HepG2 (cell line): ENCODE measurements at regions not wholly inside any gene's neighbourhood (a gene's known extent, or its start where the extent isn't known, plus 50 kb on each side); places are given as distances from the start of the nearest gene placed in this dataset.

Source experiments
- KDM1A ChIP-seq: IDR thresholded peaks from 2 replicates; pipeline ENCODE4 v1.6.1; 2016; ENCODE audit warnings: missing compliant biosample characterization
- POLR2AphosphoS5 ChIP-seq: IDR thresholded peaks from 2 replicates; pipeline ENCODE4 v1.6.1; 2012; ENCODE audit warnings: low read depth, low read length
- SIN3A ChIP-seq: IDR thresholded peaks from 2 replicates; pipeline ENCODE4 v1.6.1; 2011; ENCODE audit warnings: low read depth, mild to moderate bottlenecking, control low read depth, low read length, borderline replicate concordance
- TAF15 ChIP-seq: fragments of 200-400 bp; formaldehyde crosslinking; IDR thresholded peaks from one replicate; pipeline ENCODE4 v1.6.1; 2018; ENCODE audit warnings: mild to moderate bottlenecking, low read depth, low read length; ENCODE audit not compliant: poor library complexity, severe bottlenecking
- ZSCAN22 ChIP-seq: sonication (generic); formaldehyde crosslinking; IDR thresholded peaks from 2 replicates; pipeline ENCODE4 v1.4.0; 2020; ENCODE audit warnings: mild to moderate bottlenecking, missing genetic modification reagents
- TF ChIP-seq, protein P1 (sequence below): sonication (generic); formaldehyde crosslinking; IDR thresholded peaks from 2 replicates; pipeline ENCODE4 v1.5.0; 2020; ENCODE audit warnings: mild to moderate bottlenecking, missing genetic modification reagents, moderate library complexity
- TF ChIP-seq, protein P2 (sequence below), 2 experiments: IDR thresholded peaks; 2 replicates each; pipeline ENCODE4 v1.6.1; 2011 to 2012; ENCODE audit warnings: low read length in 2 of 2, borderline replicate concordance in 1 of 2, low read depth in 1 of 2, mild to moderate bottlenecking in 1 of 2, moderate library complexity in 1 of 2

DNA sequence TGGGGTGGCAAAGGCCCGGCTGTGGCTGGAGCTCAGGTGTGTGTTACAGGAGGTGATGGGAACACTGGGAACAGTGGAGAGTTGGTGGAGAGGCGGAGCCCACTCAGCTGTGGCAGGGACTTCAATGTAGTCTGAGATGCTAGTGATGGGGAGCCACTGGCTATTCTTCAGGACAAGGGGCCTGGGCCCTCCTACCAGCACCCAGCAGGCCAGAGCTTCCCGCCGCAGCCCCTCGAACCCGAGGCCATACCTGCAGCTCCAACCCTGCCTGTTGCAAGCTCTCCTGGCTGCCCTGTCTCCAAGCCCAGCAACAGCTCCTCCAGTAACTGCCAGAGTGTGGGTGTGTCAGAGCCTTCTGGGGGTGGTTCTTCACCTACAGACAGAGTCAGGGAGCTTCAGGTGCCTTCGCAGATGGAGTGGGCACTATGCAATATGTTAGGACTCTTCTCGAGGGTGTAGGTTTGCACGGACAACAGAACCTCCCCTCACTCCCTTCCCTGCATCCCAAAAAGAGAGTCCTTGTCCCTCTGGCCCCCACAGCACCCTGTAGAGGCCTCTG is 146.2 kb upstream of the MLN start:
- TF ChIP-seq ZSCAN22 (CRISPR knock-in tag) (no peak), POLR2AphosphoS5 (no peak), SIN3A (no peak), TAF15 (no peak), KDM1A (CRISPR knock-in tag) (no peak)
- TF ChIP-seq, protein P1, sequence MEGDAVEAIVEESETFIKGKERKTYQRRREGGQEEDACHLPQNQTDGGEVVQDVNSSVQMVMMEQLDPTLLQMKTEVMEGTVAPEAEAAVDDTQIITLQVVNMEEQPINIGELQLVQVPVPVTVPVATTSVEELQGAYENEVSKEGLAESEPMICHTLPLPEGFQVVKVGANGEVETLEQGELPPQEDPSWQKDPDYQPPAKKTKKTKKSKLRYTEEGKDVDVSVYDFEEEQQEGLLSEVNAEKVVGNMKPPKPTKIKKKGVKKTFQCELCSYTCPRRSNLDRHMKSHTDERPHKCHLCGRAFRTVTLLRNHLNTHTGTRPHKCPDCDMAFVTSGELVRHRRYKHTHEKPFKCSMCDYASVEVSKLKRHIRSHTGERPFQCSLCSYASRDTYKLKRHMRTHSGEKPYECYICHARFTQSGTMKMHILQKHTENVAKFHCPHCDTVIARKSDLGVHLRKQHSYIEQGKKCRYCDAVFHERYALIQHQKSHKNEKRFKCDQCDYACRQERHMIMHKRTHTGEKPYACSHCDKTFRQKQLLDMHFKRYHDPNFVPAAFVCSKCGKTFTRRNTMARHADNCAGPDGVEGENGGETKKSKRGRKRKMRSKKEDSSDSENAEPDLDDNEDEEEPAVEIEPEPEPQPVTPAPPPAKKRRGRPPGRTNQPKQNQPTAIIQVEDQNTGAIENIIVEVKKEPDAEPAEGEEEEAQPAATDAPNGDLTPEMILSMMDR: no peak
- TF ChIP-seq, protein P2, sequence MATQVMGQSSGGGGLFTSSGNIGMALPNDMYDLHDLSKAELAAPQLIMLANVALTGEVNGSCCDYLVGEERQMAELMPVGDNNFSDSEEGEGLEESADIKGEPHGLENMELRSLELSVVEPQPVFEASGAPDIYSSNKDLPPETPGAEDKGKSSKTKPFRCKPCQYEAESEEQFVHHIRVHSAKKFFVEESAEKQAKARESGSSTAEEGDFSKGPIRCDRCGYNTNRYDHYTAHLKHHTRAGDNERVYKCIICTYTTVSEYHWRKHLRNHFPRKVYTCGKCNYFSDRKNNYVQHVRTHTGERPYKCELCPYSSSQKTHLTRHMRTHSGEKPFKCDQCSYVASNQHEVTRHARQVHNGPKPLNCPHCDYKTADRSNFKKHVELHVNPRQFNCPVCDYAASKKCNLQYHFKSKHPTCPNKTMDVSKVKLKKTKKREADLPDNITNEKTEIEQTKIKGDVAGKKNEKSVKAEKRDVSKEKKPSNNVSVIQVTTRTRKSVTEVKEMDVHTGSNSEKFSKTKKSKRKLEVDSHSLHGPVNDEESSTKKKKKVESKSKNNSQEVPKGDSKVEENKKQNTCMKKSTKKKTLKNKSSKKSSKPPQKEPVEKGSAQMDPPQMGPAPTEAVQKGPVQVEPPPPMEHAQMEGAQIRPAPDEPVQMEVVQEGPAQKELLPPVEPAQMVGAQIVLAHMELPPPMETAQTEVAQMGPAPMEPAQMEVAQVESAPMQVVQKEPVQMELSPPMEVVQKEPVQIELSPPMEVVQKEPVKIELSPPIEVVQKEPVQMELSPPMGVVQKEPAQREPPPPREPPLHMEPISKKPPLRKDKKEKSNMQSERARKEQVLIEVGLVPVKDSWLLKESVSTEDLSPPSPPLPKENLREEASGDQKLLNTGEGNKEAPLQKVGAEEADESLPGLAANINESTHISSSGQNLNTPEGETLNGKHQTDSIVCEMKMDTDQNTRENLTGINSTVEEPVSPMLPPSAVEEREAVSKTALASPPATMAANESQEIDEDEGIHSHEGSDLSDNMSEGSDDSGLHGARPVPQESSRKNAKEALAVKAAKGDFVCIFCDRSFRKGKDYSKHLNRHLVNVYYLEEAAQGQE (IDR thresholded peaks at IDR 0.05; ENCODE audit: borderline replicate concordance in 1 of 2, low read depth in 1 of 2, low read length in 2 of 2): no peak
